Dermis microvascular lymphatic vessel endothelial cell (primary cell): ENCODE measurements at regions not wholly inside any gene's neighbourhood (a gene's known extent, or its start where the extent isn't known, plus 50 kb on each side); places are given as distances from the start of the nearest gene placed in this dataset.
A peak's percentile ranks its signal among the peaks of the same experiment; 100 is the strongest.
"Not testable (repeated sequence)": the region's sequence is repeated elsewhere in the genome, so short reads cannot be mapped to it uniquely, and the experiment has no call there.

Source experiments
- DNase-seq, 2 donors: peaks; one replicate each; pipeline versions ENCODE4 v3.0.0 to v3.0.0-alpha.2; 2010; ENCODE audit warnings: low read depth in 2 of 2

- no peak for DNase-seq
Measured at GRCh38 chr20:1825938-1826445, 69.2 kb upstream of the SIRPA start.

GRCh38 chr20:1825507-1825906 lies 69.7 kb upstream of the SIRPA start:
- no peak for DNase-seq

GRCh38 chr20:1824834-1825233 lies 70.4 kb upstream of the SIRPA start:
- peak in 1 of 2 donors; percentile 88 for DNase-seq

- DNase-seq, result no peak
Measured at GRCh38 chr20:1824181-1824580, 71.0 kb upstream of the SIRPA start.

- no peak for DNase-seq
Measured at GRCh38 chr20:1823450-1823844, 71.8 kb upstream of the SIRPA start.

- no peak for DNase-seq
Measured at GRCh38 chr20:1822564-1823449, 72.4 kb upstream of the SIRPA start.

GRCh38 chr20:1820138-1821079 lies 74.8 kb upstream of the SIRPA start:
- DNase-seq, result no peak

GRCh38 chr20:1819311-1820137 lies 75.7 kb upstream of the SIRPA start:
- DNase-seq, result no peak

GRCh38 chr20:1818895-1819294 lies 76.3 kb upstream of the SIRPA start:
- DNase-seq, result no peak

- no peak for DNase-seq
Measured at GRCh38 chr20:1818247-1818840, 76.9 kb upstream of the SIRPA start.

GRCh38 chr20:1817577-1818211 lies 77.5 kb upstream of the SIRPA start:
- no peak for DNase-seq

GRCh38 chr20:1816384-1817381 lies 78.5 kb upstream of the SIRPA start:
- DNase-seq, result peak; percentile 79 to 93

GRCh38 chr20:1815502-1816085 lies 79.6 kb upstream of the SIRPA start:
- peak in 1 of 2 donors; percentile 48 for DNase-seq

GRCh38 chr20:1814861-1815260 lies 80.3 kb upstream of the SIRPA start:
- DNase-seq, result not testable (repeated sequence)

- no peak for DNase-seq
Measured at GRCh38 chr20:1813674-1814635, 81.3 kb upstream of the SIRPA start.

- peak; percentile 78 to 97 for DNase-seq
Measured at GRCh38 chr20:1813101-1813529, 82.1 kb upstream of the SIRPA start.
